Naive thymus-derived CD8-positive, alpha-beta T cell (primary cell): ENCODE measurements at regions not wholly inside any gene's neighbourhood (a gene's known extent, or its start where the extent isn't known, plus 50 kb on each side); places are given as distances from the start of the nearest gene placed in this dataset.

Experiments used
- ATAC-seq, 2 donors: fragments of 150-1000 bp; cut with Tn5 transposase in 1 of 2; sonication (Bioruptor Pico), chemical (Tn5 transposase) in 1 of 2; 1 replicate in 1 of 2; 2 replicates in 1 of 2; pipeline ENCODE4 v1.10.0; 2021; ENCODE audit warnings: mild to moderate bottlenecking in 2 of 2, moderate library complexity in 2 of 2
- POLR2A ChIA-PET: fragments of 350-600 bp; sonication (Branson Sonifier 250); formaldehyde crosslinking; loops from one replicate; lab custom pipeline; 2021; ENCODE audit warnings: antibody characterized with exemption; lab: Charles Lee
- DNase-seq, 10 donors: peaks; one replicate each; pipeline versions ENCODE4 v3.0.0 to v3.0.0-alpha.2; 2020 to 2022
- H3K27ac Mint-ChIP-seq, 10 donors: one replicate each; pipeline ENCODE4 v1.8.0; 2020 to 2022; ENCODE audit warnings: mild to moderate bottlenecking in 10 of 10, mixed read lengths in 10 of 10, moderate library complexity in 4 of 10, inconsistent platforms in 1 of 10
- H3K27me3 Mint-ChIP-seq, 5 donors: one replicate each; pipeline ENCODE4 v1.8.0; 2021 to 2022; ENCODE audit warnings: mixed read lengths in 5 of 5
- H3K36me3 Mint-ChIP-seq, 3 donors: one replicate each; pipeline ENCODE4 v1.8.0; 2020 to 2022; ENCODE audit warnings: mixed read lengths in 3 of 3, mild to moderate bottlenecking in 2 of 3, inconsistent platforms in 1 of 3
- H3K4me1 Mint-ChIP-seq, 4 donors: one replicate each; pipeline ENCODE4 v1.8.0; 2021 to 2022; ENCODE audit warnings: mixed read lengths in 4 of 4
- H3K4me3 Mint-ChIP-seq, 10 donors: one replicate each; pipeline ENCODE4 v1.8.0; 2020 to 2022; ENCODE audit warnings: mild to moderate bottlenecking in 10 of 10, mixed read lengths in 10 of 10, moderate library complexity in 6 of 10, inconsistent platforms in 1 of 10
- H3K9me3 Mint-ChIP-seq, 9 donors: one replicate each; pipeline ENCODE4 v1.8.0; 2020 to 2022; ENCODE audit warnings: mixed read lengths in 9 of 9, mild to moderate bottlenecking in 3 of 9, inconsistent platforms in 1 of 9, moderate library complexity in 1 of 9

- Mint-ChIP-seq H3K4me1 (peaks cover 0 to 6% (median 1%) of the 10 kb centered on the region in 4 donors), H3K9me3 (peaks cover 0 to 5% (median 0%) of the 10 kb centered on the region in 9 donors), H3K27me3 (no peaks in the 10 kb centered on the region), H3K36me3 (no peaks in the 10 kb centered on the region), H3K4me3 (no peak overlapping the region), H3K27ac (peak overlapping the region in 1 of 10 donors; percentile 57)
- no peak for DNase-seq
- ATAC-seq = no peak
- POLR2A ChIA-PET = no interaction called here
Observed at GRCh38 chr13:22187329-22187728, 516.5 kb downstream of the FGF9 start.

DNA sequence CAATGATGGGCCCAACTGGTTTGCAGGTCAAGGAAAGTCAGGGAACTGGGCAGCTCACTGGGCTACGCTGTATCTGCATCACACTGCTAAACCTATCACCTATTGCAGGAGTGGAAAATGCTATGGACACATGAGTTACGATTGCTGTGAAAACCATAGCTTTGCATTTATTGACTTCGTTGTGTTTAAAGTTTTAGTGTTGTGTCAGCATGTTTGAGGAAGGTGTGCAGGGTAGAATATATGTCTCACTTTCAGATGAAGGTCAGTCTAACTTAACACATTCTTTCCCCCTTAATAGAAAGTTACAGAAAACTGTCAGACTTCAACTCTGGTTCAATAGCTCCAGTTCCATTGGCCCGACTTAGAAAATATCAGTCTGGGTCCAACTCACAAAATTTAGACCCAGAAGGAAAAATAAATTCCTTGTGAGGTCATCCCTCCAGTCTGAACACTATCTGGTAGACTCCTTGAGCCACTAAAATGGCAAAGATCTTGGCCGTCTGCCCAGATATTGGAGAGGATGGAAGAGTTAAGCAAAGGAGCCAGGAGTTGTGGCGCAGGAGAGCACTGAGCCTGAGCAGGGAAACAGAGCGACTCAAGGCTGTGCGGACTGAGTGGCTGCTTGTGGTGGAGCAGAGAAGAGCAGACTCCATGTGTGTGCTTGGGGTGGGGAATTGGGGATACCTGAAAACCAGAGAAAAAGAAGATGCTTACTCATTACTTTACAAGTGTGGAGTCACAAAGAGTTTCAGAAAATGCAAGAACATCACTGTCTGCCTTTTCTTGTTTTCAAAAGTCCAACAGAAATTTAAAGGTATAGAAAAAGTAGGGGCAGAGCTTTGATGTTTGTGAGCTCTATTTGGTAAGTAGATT lies 518.5 kb downstream of the FGF9 start:
- Mint-ChIP-seq H3K9me3 (peaks cover 0 to 4% (median 0%) of the 10 kb centered on the region in 9 donors), H3K4me1 (peaks cover 0 to 10% (median 5%) of the 10 kb centered on the region in 4 donors), H3K27ac (no peak overlapping the region), H3K27me3 (no peaks in the 10 kb centered on the region), H3K36me3 (no peaks in the 10 kb centered on the region), H3K4me3 (no peak overlapping the region)
- ATAC-seq (no peak), DNase-seq (no peak)
- POLR2A ChIA-PET = interaction anchor here (0.6 to 1.3 kb wide), 3 partner anchors 8 to 520 kb away, joined by 3 to 4 read pairs (median 3); no protein-coding TSS in a partner anchor

GRCh38 chr13:22193070-22193469 lies 522.2 kb downstream of the FGF9 start:
- no peak overlapping the region for H3K4me3 Mint-ChIP-seq
- peaks cover 0 to 8% (median 5%) of the 10 kb centered on the region in 4 donors for H3K4me1 Mint-ChIP-seq
- no peaks in the 10 kb centered on the region for H3K9me3 Mint-ChIP-seq
- ATAC-seq (no peak), DNase-seq (no peak)
- no peaks in the 10 kb centered on the region for H3K36me3 Mint-ChIP-seq
- no peaks in the 10 kb centered on the region for H3K27me3 Mint-ChIP-seq
- POLR2A ChIA-PET = interaction anchor here (0.5 kb wide), 1 partner anchor 523 kb away, joined by 4 read pairs; no protein-coding TSS in a partner anchor
- no peak overlapping the region for H3K27ac Mint-ChIP-seq

- ATAC-seq (no peak), DNase-seq (no peak)
- Mint-ChIP-seq H3K36me3 (no peaks in the 10 kb centered on the region), H3K27ac (no peak overlapping the region), H3K9me3 (no peaks in the 10 kb centered on the region), H3K4me3 (no peak overlapping the region), H3K27me3 (no peaks in the 10 kb centered on the region), H3K4me1 (peaks cover 0 to 8% (median 5%) of the 10 kb centered on the region in 4 donors)
- POLR2A ChIA-PET = no interaction called here
Observed at GRCh38 chr13:22194106-22194805, 523.4 kb downstream of the FGF9 start.

- no peak overlapping the region for H3K4me3 Mint-ChIP-seq
- ATAC-seq (no peak), DNase-seq (no peak)
- H3K27ac Mint-ChIP-seq = no peak overlapping the region
- H3K27me3 Mint-ChIP-seq = no peaks in the 10 kb centered on the region
- no peaks in the 10 kb centered on the region for H3K9me3 Mint-ChIP-seq
- H3K4me1 Mint-ChIP-seq = peaks cover 0 to 6% (median 4%) of the 10 kb centered on the region in 4 donors
- POLR2A ChIA-PET = no interaction called here
- H3K36me3 Mint-ChIP-seq = no peaks in the 10 kb centered on the region
Observed at GRCh38 chr13:22195726-22196125, 524.9 kb downstream of the FGF9 start.

DNA sequence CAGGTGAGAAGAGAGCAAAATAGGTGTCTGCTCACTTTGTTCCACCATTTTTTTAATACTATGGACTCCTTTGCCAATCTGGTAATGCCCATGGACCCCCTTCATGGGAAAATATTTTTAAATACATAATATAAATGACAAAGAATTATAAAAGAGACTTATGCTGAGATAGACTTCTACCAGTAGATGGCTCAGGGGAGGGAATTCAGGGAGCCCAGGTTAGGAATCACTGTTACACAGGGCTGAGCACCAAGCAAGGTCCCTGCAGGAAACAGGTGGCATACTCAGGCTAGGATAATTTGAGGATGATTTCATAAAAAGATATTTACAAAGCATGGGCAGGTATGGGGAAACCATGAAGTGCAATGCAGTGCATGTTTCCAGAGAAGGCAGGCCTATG lies 525.9 kb downstream of the FGF9 start:
- no peak for ATAC-seq
- H3K36me3 Mint-ChIP-seq = no peaks in the 10 kb centered on the region
- peaks cover 0 to 6% (median 4%) of the 10 kb centered on the region in 4 donors for H3K4me1 Mint-ChIP-seq
- H3K9me3 Mint-ChIP-seq = no peaks in the 10 kb centered on the region
- H3K27me3 Mint-ChIP-seq = no peaks in the 10 kb centered on the region
- no peak for DNase-seq
- POLR2A ChIA-PET = no interaction called here
- H3K4me3 Mint-ChIP-seq = no peak overlapping the region
- peak overlapping the region in 1 of 10 donors; percentile 50 for H3K27ac Mint-ChIP-seq

- ATAC-seq = no peak
- POLR2A ChIA-PET = interaction anchor here (0.7 kb wide), 1 partner anchor 9 kb away, joined by 4 read pairs; no protein-coding TSS in a partner anchor
- DNase-seq = no peak
- no peak overlapping the region for H3K27ac Mint-ChIP-seq
- H3K27me3 Mint-ChIP-seq = no peaks in the 10 kb centered on the region
- no peaks in the 10 kb centered on the region for H3K36me3 Mint-ChIP-seq
- H3K4me3 Mint-ChIP-seq = no peak overlapping the region
- H3K4me1 Mint-ChIP-seq = peaks cover 0 to 6% (median 4%) of the 10 kb centered on the region in 4 donors
- no peaks in the 10 kb centered on the region for H3K9me3 Mint-ChIP-seq
Observed at GRCh38 chr13:22198001-22198400, 527.1 kb downstream of the FGF9 start.

- Mint-ChIP-seq H3K9me3 (no peaks in the 10 kb centered on the region), H3K36me3 (no peaks in the 10 kb centered on the region), H3K27ac (peak overlapping the region in 1 of 10 donors; percentile 71), H3K4me1 (peaks cover 0 to 3% (median 0%) of the 10 kb centered on the region in 4 donors), H3K27me3 (no peaks in the 10 kb centered on the region), H3K4me3 (no peak overlapping the region)
- DNase-seq = no peak
- POLR2A ChIA-PET = no interaction called here
- ATAC-seq = no peak
Observed at GRCh38 chr13:22198641-22199217, 527.9 kb downstream of the FGF9 start.

DNA sequence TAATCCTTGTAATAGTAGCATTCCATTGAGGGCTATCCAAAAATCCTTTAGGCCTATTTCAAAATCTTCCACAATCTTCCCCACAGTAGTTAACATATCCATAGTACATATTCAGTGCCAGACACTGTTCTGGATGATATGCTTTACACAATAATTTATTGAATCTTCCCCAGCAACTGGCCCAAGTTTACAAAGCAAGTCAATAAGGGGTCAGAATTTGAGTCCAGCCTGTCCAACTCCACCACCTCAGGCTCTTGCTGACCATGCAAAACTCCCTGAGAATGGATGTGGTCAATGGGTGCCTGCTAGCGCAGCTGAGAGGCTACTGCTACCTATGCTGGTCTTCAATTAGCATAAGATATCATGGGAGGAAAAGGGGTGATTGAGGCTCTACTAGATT lies 529.6 kb downstream of the FGF9 start:
- H3K9me3 Mint-ChIP-seq = no peaks in the 10 kb centered on the region
- POLR2A ChIA-PET = no interaction called here
- H3K27me3 Mint-ChIP-seq = no peaks in the 10 kb centered on the region
- ATAC-seq = no peak
- no peaks in the 10 kb centered on the region for H3K4me1 Mint-ChIP-seq
- no peak overlapping the region for H3K4me3 Mint-ChIP-seq
- H3K27ac Mint-ChIP-seq = peak overlapping the region in 1 of 10 donors; percentile 6
- H3K36me3 Mint-ChIP-seq = no peaks in the 10 kb centered on the region
- no peak for DNase-seq

DNA sequence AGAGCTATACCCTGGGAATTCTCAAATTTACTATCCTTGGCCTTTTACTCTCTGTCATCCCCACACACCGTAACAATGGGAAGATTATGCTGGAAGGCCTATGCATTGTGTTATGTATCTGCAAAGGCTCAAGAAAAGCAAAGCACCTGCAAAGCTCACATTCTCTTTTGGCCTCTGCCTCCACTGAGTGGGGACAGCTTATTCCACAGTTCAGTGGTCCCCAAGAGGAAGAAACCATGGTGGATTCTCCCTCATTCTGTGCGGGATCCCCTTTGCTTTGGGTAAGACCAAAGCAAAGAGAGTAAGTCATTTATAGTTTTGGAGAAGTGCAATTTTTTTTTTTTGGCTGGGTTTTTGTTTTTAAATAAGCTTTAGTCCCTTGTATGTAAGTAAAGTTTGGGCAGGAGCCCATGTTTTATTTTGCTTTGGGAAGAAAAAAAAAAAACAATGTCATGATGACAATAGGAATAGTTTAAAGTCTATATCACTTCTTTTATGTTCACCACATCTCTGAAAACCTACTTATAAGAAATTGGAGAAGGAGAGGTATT lies 530.6 kb downstream of the FGF9 start:
- H3K4me1 Mint-ChIP-seq = no peaks in the 10 kb centered on the region
- no peaks in the 10 kb centered on the region for H3K27me3 Mint-ChIP-seq
- no peaks in the 10 kb centered on the region for H3K9me3 Mint-ChIP-seq
- DNase-seq (no peak), ATAC-seq (no peak)
- no peak overlapping the region for H3K27ac Mint-ChIP-seq
- no peaks in the 10 kb centered on the region for H3K36me3 Mint-ChIP-seq
- POLR2A ChIA-PET = no interaction called here
- H3K4me3 Mint-ChIP-seq = no peak overlapping the region

- POLR2A ChIA-PET = no interaction called here
- H3K36me3 Mint-ChIP-seq = no peaks in the 10 kb centered on the region
- no peak overlapping the region for H3K4me3 Mint-ChIP-seq
- peak overlapping the region in 1 of 10 donors; percentile 32 for H3K27ac Mint-ChIP-seq
- ATAC-seq = no peak
- no peaks in the 10 kb centered on the region for H3K27me3 Mint-ChIP-seq
- H3K4me1 Mint-ChIP-seq = peaks cover 18 to 27% (median 21%) of the 10 kb centered on the region in 4 donors
- no peak for DNase-seq
- peaks cover 0 to 3% (median 0%) of the 10 kb centered on the region in 9 donors for H3K9me3 Mint-ChIP-seq
Observed at GRCh38 chr13:22210134-22210930, 539.5 kb downstream of the FGF9 start.

DNA sequence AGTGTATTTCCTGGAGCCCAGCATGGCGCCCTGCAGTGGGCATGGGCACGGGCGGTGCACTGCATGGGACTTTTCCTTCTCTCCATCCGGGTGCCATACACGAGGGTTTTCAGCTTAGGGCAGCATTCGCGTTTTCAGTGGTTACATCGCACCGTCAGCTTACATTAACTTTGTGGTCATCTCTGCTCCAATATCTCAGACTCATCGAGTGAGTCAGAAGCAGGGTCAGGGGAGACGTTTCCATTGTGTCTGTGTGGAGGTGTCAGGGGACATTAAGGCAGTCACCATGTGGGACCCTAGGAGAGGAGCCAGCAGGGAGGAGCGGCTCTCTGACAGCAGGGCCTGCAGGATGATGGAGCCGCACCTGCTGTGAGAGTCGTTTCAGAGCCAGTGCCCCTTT lies 541.0 kb downstream of the FGF9 start:
- H3K27ac Mint-ChIP-seq = peak overlapping the region in 2 of 10 donors; percentile 24 to 43
- no peaks in the 10 kb centered on the region for H3K27me3 Mint-ChIP-seq

More for the DNA sequence above, 541.0 kb downstream of the FGF9 start:
- DNase-seq (no peak), ATAC-seq (no peak)
- Mint-ChIP-seq H3K4me3 (no peak overlapping the region), H3K9me3 (peaks cover 0 to 3% (median 0%) of the 10 kb centered on the region in 9 donors), H3K36me3 (no peaks in the 10 kb centered on the region), H3K4me1 (peaks cover 18 to 27% (median 26%) of the 10 kb centered on the region in 4 donors)
- POLR2A ChIA-PET = no interaction called here
